HG02678 (cell line): ENCODE measurements at regions not wholly inside any gene's neighbourhood (a gene's known extent, or its start where the extent isn't known, plus 50 kb on each side); places are given as distances from the start of the nearest gene placed in this dataset.

Experiments used
- ATAC-seq: cut with Tn5 transposase; IDR thresholded peaks from one replicate; pipeline ENCODE4 v1.9.1; 2021; ENCODE audit warnings: mild to moderate bottlenecking, moderate library complexity; ENCODE audit not compliant: unreplicated experiment

DNA sequence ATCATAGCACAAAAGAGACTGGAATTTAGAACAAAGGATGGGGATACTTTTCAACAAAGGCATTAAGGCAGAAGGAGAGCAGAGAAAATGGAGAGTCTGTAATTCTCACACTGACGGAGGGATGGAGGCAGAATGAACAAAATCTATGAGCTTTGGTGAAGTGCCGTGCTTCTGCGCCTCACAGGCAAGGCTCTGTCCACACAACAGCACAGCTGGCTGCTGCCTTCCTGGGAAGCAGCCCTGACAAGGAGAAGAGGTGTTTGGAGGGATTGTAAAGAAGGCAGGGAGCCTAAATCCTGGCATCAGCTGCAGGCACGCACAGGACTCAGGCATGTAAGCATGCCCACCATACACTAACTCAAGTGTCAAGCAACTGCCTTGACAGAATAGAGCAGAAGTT, 485.2 kb upstream of the KIF2A start:
- ATAC-seq, result no peak

GRCh38 chr5:61821561-61821960, 484.4 kb upstream of the KIF2A start:
- ATAC-seq, result no peak

DNA sequence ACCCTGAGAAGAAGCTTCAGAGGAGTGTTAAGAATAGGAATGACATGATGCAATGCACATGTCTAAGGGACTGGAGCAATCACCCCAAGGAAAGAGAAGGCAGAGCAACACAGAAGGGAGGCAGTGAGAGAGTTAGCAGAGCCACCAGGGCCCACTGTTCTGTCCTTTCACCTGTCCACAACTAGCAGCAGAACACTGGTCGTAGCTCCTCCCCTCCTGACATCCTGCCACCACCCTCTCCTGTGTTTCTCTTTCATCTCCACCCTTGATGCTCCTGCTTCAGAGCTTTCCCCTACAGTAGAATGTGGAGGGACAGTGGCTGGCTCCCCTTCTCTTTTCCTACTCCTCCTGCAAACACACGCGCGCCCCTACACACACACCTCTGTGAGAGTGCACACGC, 483.4 kb upstream of the KIF2A start:
- ATAC-seq, result no peak

DNA sequence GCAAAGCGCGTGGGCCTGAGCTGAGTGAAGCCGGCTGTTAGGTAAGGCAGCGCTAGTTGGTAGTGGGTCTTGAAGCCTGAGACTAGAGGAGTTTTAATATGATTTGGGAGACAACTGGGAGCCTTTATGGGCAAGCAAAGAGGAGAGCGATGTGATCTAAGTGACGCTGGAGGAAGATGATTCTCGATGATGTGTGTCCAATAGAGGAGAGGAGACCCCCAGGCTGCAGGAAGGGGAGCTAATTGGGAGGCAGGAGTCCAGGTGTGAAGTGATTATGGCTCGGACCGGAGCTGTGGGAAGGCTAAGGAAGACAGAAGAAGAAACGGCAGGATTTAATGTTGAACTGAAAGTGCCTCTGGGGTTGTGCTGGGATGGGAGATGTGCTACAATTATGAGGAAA, 482.9 kb upstream of the KIF2A start:
- no peak for ATAC-seq

GRCh38 chr5:61823781-61824180, 482.2 kb upstream of the KIF2A start:
- no peak for ATAC-seq

- no peak for ATAC-seq
Observed at GRCh38 chr5:61824396-61824795, 481.6 kb upstream of the KIF2A start.

- no peak for ATAC-seq
Observed at GRCh38 chr5:61827445-61827975, 478.5 kb upstream of the KIF2A start.

DNA sequence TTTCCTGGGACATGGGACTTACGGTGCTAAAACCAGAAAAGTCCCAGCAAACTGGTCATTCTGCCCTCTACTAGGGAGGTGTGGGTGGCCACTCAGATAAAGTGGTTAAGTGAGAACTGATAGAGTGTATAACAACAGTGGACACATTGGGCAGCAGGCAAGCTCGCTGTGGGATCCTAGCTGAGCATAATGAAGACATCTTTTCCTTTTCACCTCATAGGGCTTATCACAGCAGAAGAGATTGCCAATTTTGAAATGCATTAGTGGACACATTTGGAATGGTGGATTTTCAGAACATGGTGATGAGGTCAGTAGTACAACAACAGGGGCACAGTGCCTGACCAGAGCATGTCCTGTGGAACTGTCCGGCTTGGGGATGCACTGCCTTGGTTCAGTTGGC, 477.1 kb upstream of the KIF2A start:
- no peak for ATAC-seq

- no peak for ATAC-seq
Observed at GRCh38 chr5:61831736-61832135, 474.3 kb upstream of the KIF2A start.

DNA sequence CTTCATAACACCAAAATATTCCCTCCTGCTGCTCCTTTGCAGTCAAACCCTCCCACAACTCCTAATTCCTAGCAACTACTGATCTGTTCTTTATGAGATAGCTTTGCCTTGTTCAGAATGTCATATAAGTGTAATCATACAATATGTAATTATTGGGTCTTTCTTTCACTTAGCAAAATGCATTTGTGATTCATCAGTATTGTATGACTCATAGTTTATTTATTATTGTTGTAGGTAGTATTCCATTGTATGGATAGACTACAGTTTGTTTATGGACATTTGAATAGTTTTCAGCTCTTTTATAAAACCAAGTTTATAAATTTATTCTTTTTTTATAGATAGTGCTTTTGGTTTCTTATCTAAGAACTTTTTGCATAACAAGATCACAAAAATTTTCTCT, 468.2 kb upstream of the KIF2A start:
- ATAC-seq, result no peak

- no peak for ATAC-seq
Observed at GRCh38 chr5:61840361-61840760, 465.6 kb upstream of the KIF2A start.

DNA sequence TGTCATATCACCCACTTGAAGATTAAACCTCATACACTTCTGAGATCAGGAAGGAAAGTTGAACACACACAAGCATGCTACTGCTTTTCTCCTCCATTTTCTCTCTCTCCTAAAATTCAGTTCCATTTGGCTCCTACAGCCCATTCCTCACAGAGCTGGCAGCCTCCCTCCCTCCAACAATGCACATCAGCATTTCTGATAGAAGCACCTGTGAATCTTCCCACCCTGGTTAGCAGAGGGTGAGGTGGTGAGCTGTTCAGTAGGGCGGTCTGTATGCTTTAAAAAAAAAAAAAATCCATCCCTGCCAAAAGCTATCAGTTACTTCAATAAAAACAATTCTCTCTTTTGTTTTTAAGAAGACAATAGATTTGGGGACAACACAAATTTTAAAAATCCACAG, 463.2 kb upstream of the KIF2A start:
- ATAC-seq, result no peak

- ATAC-seq, result no peak
Observed at GRCh38 chr5:61850696-61851095, 455.3 kb upstream of the KIF2A start.

GRCh38 chr5:61854531-61854930, 451.5 kb upstream of the KIF2A start:
- no peak for ATAC-seq

DNA sequence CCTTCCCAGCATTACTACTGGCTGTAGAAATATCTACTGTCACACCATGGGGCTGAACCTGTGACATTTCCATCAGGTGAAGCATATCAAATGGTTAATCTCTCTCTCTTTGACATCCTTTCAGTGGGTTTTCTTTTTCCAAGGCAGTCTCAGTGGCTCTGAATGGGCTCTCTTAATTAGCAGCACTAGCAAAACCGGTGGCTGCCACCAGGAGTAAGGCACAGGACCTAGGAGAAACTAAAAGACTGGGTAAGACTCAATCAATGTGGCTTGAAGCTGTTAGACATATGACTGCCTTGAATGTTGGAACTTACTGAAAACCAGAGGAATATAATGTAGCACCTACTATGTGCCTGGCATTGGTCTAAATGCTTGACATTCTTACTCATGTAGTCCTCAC, 445.0 kb upstream of the KIF2A start:
- ATAC-seq, result no peak

- ATAC-seq, result peak; percentile 77
Observed at GRCh38 chr5:61866930-61867329, 439.1 kb upstream of the KIF2A start.

DNA sequence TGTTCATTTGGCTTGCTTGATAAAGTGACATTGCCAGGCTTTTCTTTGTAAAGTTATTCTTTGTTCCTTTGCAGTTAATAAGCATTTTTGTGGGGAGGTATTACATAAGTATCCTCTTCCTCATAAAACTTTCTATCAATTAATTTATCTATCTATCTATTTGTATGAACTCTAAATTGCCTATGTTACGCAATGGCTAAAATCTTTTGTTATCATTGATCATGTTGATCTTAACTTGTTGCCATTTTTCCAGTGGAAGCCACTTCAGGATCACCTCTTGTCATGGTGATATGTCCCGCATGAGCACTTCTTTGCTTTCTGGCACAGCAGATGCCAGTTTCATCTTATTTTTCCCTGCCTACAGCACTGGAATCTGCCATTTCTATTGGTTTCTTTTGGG, 436.7 kb upstream of the KIF2A start:
- ATAC-seq, result no peak

- no peak for ATAC-seq
Observed at GRCh38 chr5:61878471-61878870, 427.5 kb upstream of the KIF2A start.

DNA sequence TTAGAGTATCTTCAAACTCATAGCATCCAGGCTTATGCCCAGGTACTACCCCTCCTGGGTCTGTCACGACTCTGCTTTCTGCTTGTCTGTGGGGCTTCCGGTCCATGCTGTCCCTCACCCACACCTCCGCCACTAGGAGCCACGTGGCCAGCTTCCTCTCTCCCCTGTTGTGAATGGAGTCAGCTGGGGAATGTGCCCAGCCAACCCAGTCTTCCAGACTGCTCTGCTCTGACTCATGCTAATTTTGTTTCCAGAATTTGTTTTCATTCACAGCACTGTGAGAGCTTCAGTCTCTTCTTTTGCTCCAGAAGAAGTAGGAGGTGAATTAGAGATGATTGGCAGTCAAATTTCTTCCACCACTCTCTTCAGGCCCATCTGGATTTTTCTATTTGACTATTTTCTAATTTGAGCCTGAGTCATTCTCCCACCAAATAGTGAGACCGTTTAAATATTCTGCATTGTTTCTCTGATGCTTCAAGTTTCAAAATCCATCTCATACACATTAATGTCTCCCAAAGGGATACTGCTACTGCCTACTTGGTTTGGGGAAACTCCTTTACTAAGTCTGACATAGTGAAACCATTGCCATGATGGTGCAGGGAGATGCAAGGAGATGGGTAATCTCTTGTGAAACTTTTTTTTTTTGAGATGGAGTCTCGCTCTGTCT, 424.1 kb upstream of the KIF2A start:
- no peak for ATAC-seq

DNA sequence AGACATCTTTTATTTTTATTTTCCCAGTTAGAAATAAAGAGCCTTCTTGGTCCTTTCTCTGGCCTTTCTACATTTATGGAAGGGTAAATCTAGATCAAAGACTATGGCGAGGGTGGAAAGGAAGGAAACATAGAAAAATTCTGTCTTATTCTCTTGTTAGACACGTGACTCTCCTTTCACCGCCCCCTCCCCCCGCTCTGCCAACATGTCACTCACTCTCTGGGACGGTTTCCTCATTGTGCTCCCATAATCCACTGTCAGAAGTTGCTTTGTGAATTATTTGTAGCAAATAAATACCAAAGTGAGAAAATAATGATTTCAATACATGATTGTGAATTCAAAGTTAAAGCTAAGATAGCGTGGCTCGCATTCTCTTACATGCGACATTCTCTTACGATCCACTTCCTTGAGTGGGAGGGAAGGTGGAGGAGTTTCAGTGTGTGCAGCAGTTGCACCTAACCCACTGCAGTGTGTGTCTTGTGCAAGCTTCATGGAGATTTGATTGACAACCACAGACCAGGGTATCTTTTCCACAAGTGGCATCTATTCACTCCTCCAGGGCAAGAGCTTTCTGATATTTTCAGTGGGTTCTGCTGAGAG, 423.0 kb upstream of the KIF2A start:
- ATAC-seq, result no peak

GRCh38 chr5:61884252-61884855, 421.7 kb upstream of the KIF2A start:
- ATAC-seq, result no peak

DNA sequence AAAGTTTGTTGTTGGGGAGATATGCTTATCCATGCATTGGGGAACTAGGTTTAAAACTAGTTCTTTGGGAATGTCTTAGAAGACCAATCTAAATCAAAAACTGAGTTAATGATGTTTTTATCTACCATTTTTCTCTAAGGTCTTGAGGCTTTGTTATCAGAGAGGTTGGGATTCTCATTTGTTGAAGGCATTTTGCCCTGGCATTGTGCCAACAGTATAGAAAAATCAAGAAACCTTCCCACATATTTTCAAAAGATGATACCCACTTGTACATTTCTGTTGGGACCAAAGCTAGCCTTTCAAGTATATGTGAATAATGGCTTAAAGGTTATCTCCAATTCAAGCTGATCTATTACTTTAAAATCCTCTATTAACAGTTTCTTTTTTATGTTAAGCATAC, 419.8 kb upstream of the KIF2A start:
- no peak for ATAC-seq
